ENCODE measurements at regions not wholly inside any gene's neighbourhood (a gene's known extent, or its start where the extent isn't known, plus 50 kb on each side); places are given as distances from the start of the nearest gene placed in this dataset.
"Not testable (repeated sequence)": the region's sequence is repeated elsewhere in the genome, so short reads cannot be mapped to it uniquely, and the experiment has no call there.

DNA sequence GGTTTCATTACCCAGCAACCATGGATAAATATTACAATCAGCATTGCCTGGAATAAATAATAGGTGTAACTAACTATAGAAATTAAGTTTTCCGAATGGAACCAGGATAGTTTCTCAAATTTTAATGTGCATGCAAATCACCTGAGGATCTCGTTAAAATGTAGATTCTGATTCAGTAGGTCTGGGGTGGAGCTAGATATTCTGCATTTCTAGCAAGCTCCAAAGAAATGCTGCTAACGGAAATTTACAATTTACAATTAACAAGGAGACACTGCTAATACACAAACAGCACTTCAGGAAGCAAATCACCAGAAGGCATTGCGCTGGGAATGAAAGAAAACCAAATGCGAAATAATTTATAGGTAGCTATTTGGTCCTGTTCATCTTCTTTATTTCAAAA lies 597.5 kb upstream of the KLF12 start:
- Histone ChIP-seq H3K36me3 (ENCODE audit: insufficient read depth, low read length) (no peaks in the 10 kb centered on the region), H4K20me1 (ENCODE audit: insufficient read depth, low read length) (no peaks in the 10 kb centered on the region), H3K4me3 (ENCODE audit: low read depth, low read length, poor library complexity, severe bottlenecking) (no peak overlapping the region), H3K9ac (ENCODE audit: low read length) (no peak overlapping the region), H3K79me2 (ENCODE audit: insufficient read depth, low read length) (no peaks in the 10 kb centered on the region), H3K27me3 (ENCODE audit: insufficient read depth, low read length) (no peaks in the 10 kb centered on the region), H3K4me1 (ENCODE audit: insufficient read depth, low read length, severe bottlenecking) (no peaks in the 10 kb centered on the region), H2AFZ (ENCODE audit: low read length) (no peak overlapping the region), H3K4me2 (ENCODE audit: low read length) (no peak overlapping the region), H3F3A (ENCODE audit: insufficient read depth, low read length) (no peaks in the 10 kb centered on the region), H3K27ac (ENCODE audit: low read depth, low read length, poor library complexity, severe bottlenecking) (no peak overlapping the region), H3K9me3 (ENCODE audit: low read length) (no peaks in the 10 kb centered on the region), H3K9me2 (ENCODE audit: low read depth, low read length) (no peaks in the 10 kb centered on the region)
- TF ChIP-seq CTCF (IDR thresholded peaks at IDR 0.05; ENCODE audit: low read length) = no peak
- TF ChIP-seq EZH2 (IDR thresholded peaks at IDR 0.05; ENCODE audit: borderline replicate concordance, low read length) = no peak

- Histone ChIP-seq H2AFZ (ENCODE audit: low read length) (no peak overlapping the region), H3K9me2 (ENCODE audit: low read depth, low read length) (no peaks in the 10 kb centered on the region), H3F3A (ENCODE audit: insufficient read depth, low read length) (no peaks in the 10 kb centered on the region), H3K9me3 (ENCODE audit: low read length) (no peaks in the 10 kb centered on the region), H3K4me2 (ENCODE audit: low read length) (no peak overlapping the region), H3K79me2 (ENCODE audit: insufficient read depth, low read length) (no peaks in the 10 kb centered on the region), H3K4me3 (ENCODE audit: low read depth, low read length, poor library complexity, severe bottlenecking) (no peak overlapping the region), H4K20me1 (ENCODE audit: insufficient read depth, low read length) (no peaks in the 10 kb centered on the region), H3K27ac (ENCODE audit: low read depth, low read length, poor library complexity, severe bottlenecking) (no peak overlapping the region), H3K4me1 (ENCODE audit: insufficient read depth, low read length, severe bottlenecking) (no peaks in the 10 kb centered on the region), H3K27me3 (ENCODE audit: insufficient read depth, low read length) (no peaks in the 10 kb centered on the region), H3K9ac (ENCODE audit: low read length) (no peak overlapping the region), H3K36me3 (ENCODE audit: insufficient read depth, low read length) (no peaks in the 10 kb centered on the region)
- no peak for TF ChIP-seq EZH2 (IDR thresholded peaks at IDR 0.05; ENCODE audit: borderline replicate concordance, low read length)
- TF ChIP-seq CTCF (IDR thresholded peaks at IDR 0.05; ENCODE audit: low read length) = no peak
Observed at GRCh38 chr13:74730556-74731331, 596.5 kb upstream of the KLF12 start.

DNA sequence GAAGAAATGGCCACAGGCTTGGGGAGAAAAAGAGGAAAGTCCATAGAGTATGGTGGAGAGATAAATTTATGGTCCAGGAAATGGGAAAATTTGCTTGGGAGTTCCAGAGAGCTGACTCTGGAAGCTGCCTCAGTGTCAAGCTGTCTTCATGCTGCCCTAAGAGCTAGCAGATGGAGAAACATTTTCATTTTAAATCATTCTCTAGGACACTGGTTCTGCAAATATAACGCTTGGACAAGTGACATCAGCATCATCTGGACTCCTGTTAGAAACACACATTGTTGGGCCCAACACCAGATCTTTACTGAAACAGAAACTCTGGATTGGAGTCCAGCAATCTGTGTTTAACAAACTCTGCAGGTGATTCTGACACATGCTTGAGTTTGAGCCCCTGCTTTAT lies 592.0 kb upstream of the KLF12 start:
- Histone ChIP-seq H3K79me2 (ENCODE audit: insufficient read depth, low read length) (no peaks in the 10 kb centered on the region), H3K4me3 (ENCODE audit: low read depth, low read length, poor library complexity, severe bottlenecking) (no peak overlapping the region), H3K9me3 (ENCODE audit: low read length) (no peaks in the 10 kb centered on the region), H4K20me1 (ENCODE audit: insufficient read depth, low read length) (no peaks in the 10 kb centered on the region), H3K4me1 (ENCODE audit: insufficient read depth, low read length, severe bottlenecking) (no peaks in the 10 kb centered on the region), H3F3A (ENCODE audit: insufficient read depth, low read length) (no peaks in the 10 kb centered on the region), H3K27me3 (ENCODE audit: insufficient read depth, low read length) (no peaks in the 10 kb centered on the region), H3K9me2 (ENCODE audit: low read depth, low read length) (no peaks in the 10 kb centered on the region), H2AFZ (ENCODE audit: low read length) (no peak overlapping the region), H3K4me2 (ENCODE audit: low read length) (no peak overlapping the region), H3K9ac (ENCODE audit: low read length) (no peak overlapping the region), H3K36me3 (ENCODE audit: insufficient read depth, low read length) (no peaks in the 10 kb centered on the region), H3K27ac (ENCODE audit: low read depth, low read length, poor library complexity, severe bottlenecking) (no peak overlapping the region)
- TF ChIP-seq CTCF (IDR thresholded peaks at IDR 0.05; ENCODE audit: low read length) = no peak
- TF ChIP-seq EZH2 (IDR thresholded peaks at IDR 0.05; ENCODE audit: borderline replicate concordance, low read length) = no peak

DNA sequence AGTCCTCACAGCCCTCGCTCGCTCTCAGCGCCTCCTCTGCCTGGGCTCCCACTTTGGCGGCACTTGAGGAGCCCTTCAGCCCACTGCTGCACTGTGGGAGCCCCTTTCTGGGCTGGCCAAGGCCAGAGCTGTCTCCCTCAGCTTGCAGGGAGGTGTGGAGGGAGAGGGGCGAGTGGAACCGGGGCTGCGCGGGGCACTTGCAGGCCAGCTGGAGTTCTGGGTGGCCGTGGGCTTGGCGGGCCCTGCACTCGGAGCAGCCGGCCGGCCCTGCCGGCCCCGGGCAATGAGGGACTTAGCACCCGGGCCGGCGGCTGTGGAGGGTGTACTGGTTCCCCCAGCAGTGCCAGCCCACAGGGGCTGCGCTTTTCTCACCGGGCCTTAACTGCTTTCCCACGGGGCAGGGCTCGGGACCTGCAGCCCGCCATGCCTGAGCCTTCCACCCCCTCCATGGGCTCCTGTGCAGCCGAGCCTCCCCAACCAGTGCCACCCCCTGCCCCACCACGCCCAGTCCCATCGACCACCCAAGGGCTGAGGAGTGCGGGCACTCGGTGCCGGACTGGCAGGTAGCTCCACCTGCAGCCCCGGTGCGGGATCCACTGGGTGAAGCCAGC lies 584.1 kb upstream of the KLF12 start:
- not testable (repeated sequence) for H3K9ac ChIP-seq (ENCODE audit: low read length); H3F3A ChIP-seq (ENCODE audit: insufficient read depth, low read length); H3K9me3 ChIP-seq (ENCODE audit: low read length); H3K4me1 ChIP-seq (ENCODE audit: insufficient read depth, low read length, severe bottlenecking); H3K36me3 ChIP-seq (ENCODE audit: insufficient read depth, low read length); H3K4me3 ChIP-seq (ENCODE audit: low read depth, low read length, poor library complexity, severe bottlenecking); H4K20me1 ChIP-seq (ENCODE audit: insufficient read depth, low read length); H3K9me2 ChIP-seq (ENCODE audit: low read depth, low read length); H3K4me2 ChIP-seq (ENCODE audit: low read length); H3K27me3 ChIP-seq (ENCODE audit: insufficient read depth, low read length); H2AFZ ChIP-seq (ENCODE audit: low read length); H3K27ac ChIP-seq (ENCODE audit: low read depth, low read length, poor library complexity, severe bottlenecking); H3K79me2 ChIP-seq (ENCODE audit: insufficient read depth, low read length)

All from OCI-LY1 (cell line).